Right lobe of liver (tissue), 6 donors: ENCODE measurements at regions not wholly inside any gene's neighbourhood (a gene's known extent, or its start where the extent isn't known, plus 50 kb on each side); places are given as distances from the start of the nearest gene placed in this dataset.

Experiments
- ATAC-seq, 4 donors: fragments of 200-7000 bp; cut with Tn5 transposase; one replicate each; pipeline ENCODE4 v1.9.1; 2020; ENCODE audit warnings: mild to moderate bottlenecking in 4 of 4, moderate library complexity in 4 of 4
- DNase-seq, 3 donors: peaks; one replicate each; pipeline ENCODE4 v3.0.0-alpha.2; 2020
- H3K27ac ChIP-seq, 3 donors: fragments of 200-600 bp; one replicate each; pipeline ENCODE4 v1.8.0; 2022
- H3K27me3 ChIP-seq, 2 donors: fragments of 200-600 bp; one replicate each; pipeline ENCODE4 v1.8.0; 2022
- H3K36me3 ChIP-seq, 4 donors: fragments of 200-600 bp; sonication (generic) in 1 of 4; one replicate each; pipeline versions ENCODE4 v1.5.1 to v1.8.0; 2017 to 2022; ENCODE audit warnings: control low read depth in 1 of 4
- H3K4me1 ChIP-seq, 4 donors: fragments of 200-600 bp; sonication (generic) in 1 of 4; one replicate each; pipeline versions ENCODE4 v1.5.1 to v1.8.0; 2017 to 2022; ENCODE audit warnings: control low read depth in 1 of 4
- H3K4me3 ChIP-seq, 3 donors: fragments of 200-600 bp; one replicate each; pipeline ENCODE4 v1.8.0; 2022
- H3K9me3 ChIP-seq, 4 donors: fragments of 200-600 bp; sonication (generic) in 1 of 4; one replicate each; pipeline versions ENCODE4 v1.5.1 to v1.8.0; 2017 to 2022; ENCODE audit warnings: control low read depth in 1 of 4
- POLR2A ChIP-seq: fragments of 450-650 bp; IDR thresholded peaks from one replicate; pipeline ENCODE4 v1.6.1; 2017; ENCODE audit warnings: antibody characterized with exemption, mild to moderate bottlenecking
- WGBS: methylation state at CpG from one replicate; pipeline ENCODE4 v1.1.6; 2018; ENCODE audit warnings: low coverage, low lambda C conversion rate; ENCODE audit not compliant: insufficient coverage; ENCODE audit errors: missing lambda C conversion rate; 5-methylcytosine and 5-hydroxymethylcytosine counted together
- intact Hi-C, 2 donors: fragments of 100-400 bp; cut with DNase I; formaldehyde crosslinking; loops; one replicate each; pipeline versions ENCODE4 v1.11.2 to v1.14.1; 2022
- TF ChIP-seq, protein P1 (sequence below), 4 donors: fragments of 200-600 bp in 3 of 4; fragments of 450-650 bp in 1 of 4; IDR thresholded peaks; one replicate each; pipeline versions ENCODE4 v1.5.1 to v1.8.0; 2016 to 2022; ENCODE audit warnings: antibody characterized with exemption in 4 of 4, mild to moderate bottlenecking in 2 of 4
- donor health status: DM: no; HTN: yes; CAD: no.
- donor health status: DM: no; HTN: no; CAD: no.
- donor health status: DM: no; HTN: no; CAD: no.
- donor health status: DM: no; HTN: yes; CAD: no.
- donor health status: DM: no; HTN: yes; CAD: no.

DNA sequence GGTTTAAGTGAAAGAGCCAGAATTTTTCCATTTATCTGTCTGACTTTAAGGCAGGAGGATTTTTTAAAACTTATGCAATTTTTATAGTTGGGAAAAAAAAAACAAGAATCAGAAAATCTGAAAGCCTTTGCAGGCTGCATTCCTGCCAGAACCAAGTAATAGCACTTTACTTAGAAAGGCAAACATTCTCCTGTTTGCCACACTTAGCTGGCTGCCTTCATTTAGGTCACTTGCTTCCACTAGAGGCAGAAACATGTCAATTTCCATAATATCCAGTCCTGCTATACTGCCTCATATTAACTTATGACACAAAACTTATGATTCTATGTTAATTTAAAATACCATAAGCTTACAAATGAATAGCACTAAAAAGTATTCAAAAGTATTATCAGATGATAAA, 425.8 kb downstream of the FRK start:
- Histone ChIP-seq H3K36me3 (no peaks in the 10 kb centered on the region), H3K4me3 (no peak overlapping the region), H3K27ac (no peak overlapping the region), H3K9me3 (no peaks in the 10 kb centered on the region), H3K4me1 (no peaks in the 10 kb centered on the region), H3K27me3 (no peaks in the 10 kb centered on the region)
- DNase-seq (no peak), ATAC-seq (peak in 2 of 4 donors; percentile 45 to 57)
- TF ChIP-seq, protein P1, sequence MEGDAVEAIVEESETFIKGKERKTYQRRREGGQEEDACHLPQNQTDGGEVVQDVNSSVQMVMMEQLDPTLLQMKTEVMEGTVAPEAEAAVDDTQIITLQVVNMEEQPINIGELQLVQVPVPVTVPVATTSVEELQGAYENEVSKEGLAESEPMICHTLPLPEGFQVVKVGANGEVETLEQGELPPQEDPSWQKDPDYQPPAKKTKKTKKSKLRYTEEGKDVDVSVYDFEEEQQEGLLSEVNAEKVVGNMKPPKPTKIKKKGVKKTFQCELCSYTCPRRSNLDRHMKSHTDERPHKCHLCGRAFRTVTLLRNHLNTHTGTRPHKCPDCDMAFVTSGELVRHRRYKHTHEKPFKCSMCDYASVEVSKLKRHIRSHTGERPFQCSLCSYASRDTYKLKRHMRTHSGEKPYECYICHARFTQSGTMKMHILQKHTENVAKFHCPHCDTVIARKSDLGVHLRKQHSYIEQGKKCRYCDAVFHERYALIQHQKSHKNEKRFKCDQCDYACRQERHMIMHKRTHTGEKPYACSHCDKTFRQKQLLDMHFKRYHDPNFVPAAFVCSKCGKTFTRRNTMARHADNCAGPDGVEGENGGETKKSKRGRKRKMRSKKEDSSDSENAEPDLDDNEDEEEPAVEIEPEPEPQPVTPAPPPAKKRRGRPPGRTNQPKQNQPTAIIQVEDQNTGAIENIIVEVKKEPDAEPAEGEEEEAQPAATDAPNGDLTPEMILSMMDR (IDR thresholded peaks at IDR 0.05), result peak in 1 of 4 donors; percentile 14
- TF ChIP-seq POLR2A, result no peak
- intact Hi-C loops, result no loop called here

DNA sequence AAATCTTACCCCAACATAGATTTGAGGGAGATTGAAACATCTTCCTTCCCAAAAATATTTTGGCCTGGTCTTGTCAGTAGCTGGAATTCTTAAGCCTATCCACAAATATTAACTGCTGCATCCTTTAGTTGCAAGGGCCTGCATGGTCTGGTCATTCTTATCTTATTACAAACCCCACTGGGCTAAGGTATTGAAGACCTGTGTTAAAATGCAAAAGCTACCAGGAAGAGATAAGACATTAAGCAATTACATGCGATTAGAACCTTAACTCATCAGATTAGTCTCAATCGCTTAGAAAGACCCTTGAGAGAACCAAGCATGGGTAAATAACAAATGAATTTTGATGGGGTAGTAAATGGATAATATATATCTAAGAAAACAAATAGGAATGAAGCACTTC, 426.6 kb downstream of the FRK start:
- intact Hi-C loops, result no loop called here
- 71% methylated on average over 2 of the region's 2 CpGs for WGBS
- H3K27me3 ChIP-seq, result no peaks in the 10 kb centered on the region
- H3K9me3 ChIP-seq, result no peaks in the 10 kb centered on the region
- H3K4me3 ChIP-seq, result no peak overlapping the region
- H3K36me3 ChIP-seq, result no peaks in the 10 kb centered on the region
- no peaks in the 10 kb centered on the region for H3K4me1 ChIP-seq
- no peak for DNase-seq
- no peak for TF ChIP-seq POLR2A
- TF ChIP-seq, protein P1 (IDR thresholded peaks at IDR 0.05), result no peak
- no peak overlapping the region for H3K27ac ChIP-seq
- no peak for ATAC-seq

DNA sequence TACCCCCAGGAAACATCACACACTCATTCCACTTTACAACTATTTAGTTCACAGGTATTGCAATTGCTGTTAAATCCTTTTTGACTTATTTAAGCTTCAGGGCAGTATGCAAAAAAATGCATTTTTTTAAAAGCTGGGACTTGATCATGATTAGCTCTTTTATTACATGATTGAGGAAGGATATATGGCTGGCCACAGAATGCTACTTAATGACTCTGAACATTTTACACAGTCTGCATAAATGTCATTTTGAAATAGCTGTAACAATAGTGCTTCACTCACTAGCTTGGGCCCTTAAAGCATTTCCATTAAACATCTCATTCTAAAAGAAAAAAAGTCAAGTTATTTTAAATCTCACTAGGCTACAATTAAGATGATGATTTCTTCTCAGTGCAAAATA, 429.7 kb downstream of the FRK start:
- DNase-seq (no peak), ATAC-seq (no peak)
- TF ChIP-seq, protein P1 (IDR thresholded peaks at IDR 0.05), result no peak
- TF ChIP-seq POLR2A, result no peak
- H3K4me1 ChIP-seq, result no peaks in the 10 kb centered on the region
- H3K27me3 ChIP-seq, result no peaks in the 10 kb centered on the region
- intact Hi-C loops, result no loop called here
- no peaks in the 10 kb centered on the region for H3K9me3 ChIP-seq
- no peaks in the 10 kb centered on the region for H3K36me3 ChIP-seq
- H3K27ac ChIP-seq, result no peak overlapping the region
- H3K4me3 ChIP-seq, result no peak overlapping the region

DNA sequence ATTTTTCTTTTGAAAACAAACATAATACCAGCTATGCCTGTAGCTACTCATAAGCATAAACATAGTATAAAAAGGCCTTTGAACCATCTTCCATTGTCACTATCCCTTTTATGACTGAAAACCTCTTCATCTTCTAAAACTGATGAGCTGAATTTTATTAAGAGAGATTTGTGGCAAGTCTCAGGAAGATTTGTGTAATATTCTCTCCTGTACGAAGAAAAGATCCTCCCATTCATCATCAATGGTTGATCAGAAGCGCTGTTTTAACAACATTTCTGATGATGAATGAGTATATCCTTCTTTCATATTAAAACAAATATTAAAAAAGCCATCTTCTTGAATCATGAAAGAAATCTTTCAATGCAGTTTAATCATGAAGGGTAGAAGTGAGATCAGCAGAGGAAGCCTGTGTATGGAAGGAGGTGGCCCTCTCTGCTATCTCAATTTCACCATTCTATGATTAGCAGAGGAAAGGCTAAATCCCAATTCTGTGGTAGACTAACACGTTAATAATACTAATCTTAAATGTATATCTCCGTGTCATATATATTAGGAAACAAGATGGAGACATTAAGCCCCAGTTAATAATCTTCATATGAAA, 430.2 kb downstream of the FRK start:
- 79% methylated on average over 4 of the region's 4 CpGs for WGBS
- TF ChIP-seq, protein P1 (IDR thresholded peaks at IDR 0.05), result no peak
- TF ChIP-seq POLR2A, result no peak
- H3K4me3 ChIP-seq, result no peak overlapping the region
- H3K36me3 ChIP-seq, result no peaks in the 10 kb centered on the region
- ATAC-seq, result no peak
- DNase-seq, result no peak
- intact Hi-C loops, result no loop called here
- no peaks in the 10 kb centered on the region for H3K27me3 ChIP-seq
- H3K9me3 ChIP-seq, result no peaks in the 10 kb centered on the region
- no peak overlapping the region for H3K27ac ChIP-seq
- no peaks in the 10 kb centered on the region for H3K4me1 ChIP-seq

DNA sequence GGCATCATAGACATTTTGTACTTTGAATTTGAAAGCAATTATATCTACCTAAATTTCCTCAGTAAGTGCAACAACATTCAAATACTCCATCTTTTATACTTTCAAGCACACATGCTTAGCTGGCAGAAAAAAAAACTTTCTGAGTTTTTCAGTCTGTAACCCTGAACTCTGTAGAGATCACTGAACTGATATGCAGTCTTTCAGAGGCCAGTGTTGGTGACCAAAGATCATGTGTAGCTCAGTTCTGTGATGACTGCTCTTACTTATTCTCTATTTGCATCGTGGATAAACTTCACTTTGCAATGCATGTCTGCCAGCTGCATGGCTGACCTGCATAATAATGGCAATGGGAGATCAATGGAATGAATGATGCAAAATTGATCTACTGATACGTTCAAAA, 431.3 kb downstream of the FRK start:
- H3K27ac ChIP-seq, result no peak overlapping the region
- no peaks in the 10 kb centered on the region for H3K4me1 ChIP-seq
- H3K36me3 ChIP-seq, result no peaks in the 10 kb centered on the region
- no peak for TF ChIP-seq POLR2A
- TF ChIP-seq, protein P1 (IDR thresholded peaks at IDR 0.05), result no peak
- H3K4me3 ChIP-seq, result no peak overlapping the region
- H3K27me3 ChIP-seq, result no peaks in the 10 kb centered on the region
- peak in 2 of 4 donors; percentile 19 to 45 for ATAC-seq
- intact Hi-C loops, result no loop called here
- no peaks in the 10 kb centered on the region for H3K9me3 ChIP-seq
- WGBS, result 46% methylated on average over 2 of the region's 2 CpGs
- DNase-seq, result no peak
